ENCODE measurements at regions not wholly inside any gene's neighbourhood (a gene's known extent, or its start where the extent isn't known, plus 50 kb on each side); places are given as distances from the start of the nearest gene placed in this dataset.

DNA sequence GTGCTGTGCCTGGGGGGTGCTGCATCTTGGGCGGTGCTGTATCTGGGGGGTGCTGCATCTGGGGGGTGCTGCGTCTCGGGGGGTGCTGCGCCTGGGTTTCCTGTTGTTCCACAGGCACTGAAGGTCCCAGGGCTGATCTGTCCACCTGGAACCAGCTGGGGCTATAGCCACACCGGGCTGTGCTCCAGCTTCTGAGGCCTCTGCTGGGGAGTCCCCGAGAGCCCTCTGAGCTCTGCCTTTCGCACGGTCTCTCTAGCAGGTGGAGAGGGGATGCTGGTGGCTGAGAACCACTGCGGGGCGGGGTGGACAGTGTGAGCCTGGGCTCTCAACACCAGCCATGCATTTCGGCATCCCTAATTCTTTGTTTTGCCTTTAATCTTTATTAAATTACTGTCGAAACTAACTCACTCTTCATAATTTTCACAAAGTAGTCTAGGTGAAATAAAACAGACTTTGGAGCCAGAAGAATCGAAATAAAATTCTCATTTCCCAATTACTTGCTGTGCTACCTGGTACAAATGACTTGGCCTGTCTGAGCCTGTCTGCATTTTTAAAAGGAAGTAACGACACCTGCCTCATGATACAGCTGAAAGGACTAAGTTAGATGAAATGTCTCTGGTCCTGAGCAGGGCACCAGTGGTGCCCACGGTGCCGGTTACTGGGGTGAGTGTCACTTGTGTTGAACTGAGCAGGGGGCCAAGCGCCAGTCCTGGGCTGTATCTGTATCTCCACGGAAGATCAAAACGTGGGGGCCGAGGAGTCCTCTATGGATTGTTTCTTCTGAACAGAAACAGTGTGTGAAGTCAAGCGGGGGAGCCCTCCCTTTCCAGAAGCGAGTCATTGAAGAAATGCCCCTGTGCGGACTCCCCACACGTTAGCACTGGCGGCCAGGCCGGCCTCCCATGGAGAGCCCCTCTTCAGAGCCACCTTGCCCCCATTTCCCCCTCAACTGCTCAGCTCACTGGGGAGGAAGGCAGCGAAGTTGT, 142.0 kb downstream of the ASB1 start:
- Histone ChIP-seq H3K9ac (no peak overlapping the region), H3K36me3 (no peaks in the 10 kb centered on the region), H3K27ac (no peak overlapping the region), H4K20me1 (no peaks in the 10 kb centered on the region), H3K9me3 (replicated peaks in 1 of 11) (no peaks in the 10 kb centered on the region), H3K4me3 (no peak overlapping the region), H3K27me3 (no peaks in the 10 kb centered on the region), H3K4me1 (peaks cover 16 to 39% (median 33%) of the 10 kb centered on the region in 10 experiments), H3K4me2 (no peak overlapping the region)
- TF ChIP-seq Cebpa-rat (IDR thresholded peaks at IDR 0.05) = no peak

DNA sequence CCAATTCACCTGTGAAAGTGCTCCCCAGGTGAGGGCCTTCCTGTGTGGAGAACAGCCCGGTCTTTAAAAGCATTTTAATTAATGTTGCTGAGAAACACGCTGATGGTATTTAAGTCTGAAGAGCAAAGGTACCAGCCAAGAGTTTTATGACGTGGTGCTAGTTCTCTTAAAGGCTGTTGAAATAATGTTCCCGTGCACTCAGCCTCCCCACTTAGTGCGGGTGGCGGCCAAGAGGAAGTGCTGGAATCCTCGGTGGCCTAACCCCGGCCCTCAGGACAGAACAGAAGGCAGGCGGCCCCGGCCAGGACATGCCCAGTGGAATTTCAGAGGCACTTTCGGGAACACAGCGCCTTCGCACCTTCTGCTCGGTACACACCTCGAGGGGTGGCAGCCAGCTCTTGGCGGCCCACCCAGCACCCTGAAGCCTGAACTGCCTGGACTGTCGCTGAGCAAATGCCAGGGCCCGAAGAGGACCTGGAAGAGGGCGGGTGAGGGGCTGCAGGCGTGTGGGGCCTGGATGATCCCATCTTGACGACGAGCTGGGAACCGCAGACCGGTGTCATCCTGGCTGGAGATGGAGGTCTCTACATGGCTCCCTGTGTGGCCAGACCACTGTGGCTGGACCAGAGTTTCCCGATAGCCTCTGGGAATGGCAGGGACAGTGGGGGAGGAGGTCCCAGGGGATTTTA, 142.9 kb downstream of the ASB1 start:
- H3K36me3 ChIP-seq = no peaks in the 10 kb centered on the region
- peaks cover 16 to 39% (median 33%) of the 10 kb centered on the region in 10 experiments for H3K4me1 ChIP-seq
- peak overlapping the region in 1 of 11 experiments; percentile 63; a peak in 1 of 22 replicates for H3K27ac ChIP-seq
- TF ChIP-seq Cebpa-rat (IDR thresholded peaks at IDR 0.05) = no peak
- H3K9me3 ChIP-seq (replicated peaks in 1 of 11) = no peaks in the 10 kb centered on the region
- no peaks in the 10 kb centered on the region for H4K20me1 ChIP-seq
- H3K27me3 ChIP-seq = no peaks in the 10 kb centered on the region
- H3K4me3 ChIP-seq = no peak overlapping the region
- H3K9ac ChIP-seq = no peak overlapping the region
- H3K4me2 ChIP-seq = peak overlapping the region in 5 of 11 experiments; percentile 73 to 81 (median 76); a peak in 4 of 22 replicates

DNA sequence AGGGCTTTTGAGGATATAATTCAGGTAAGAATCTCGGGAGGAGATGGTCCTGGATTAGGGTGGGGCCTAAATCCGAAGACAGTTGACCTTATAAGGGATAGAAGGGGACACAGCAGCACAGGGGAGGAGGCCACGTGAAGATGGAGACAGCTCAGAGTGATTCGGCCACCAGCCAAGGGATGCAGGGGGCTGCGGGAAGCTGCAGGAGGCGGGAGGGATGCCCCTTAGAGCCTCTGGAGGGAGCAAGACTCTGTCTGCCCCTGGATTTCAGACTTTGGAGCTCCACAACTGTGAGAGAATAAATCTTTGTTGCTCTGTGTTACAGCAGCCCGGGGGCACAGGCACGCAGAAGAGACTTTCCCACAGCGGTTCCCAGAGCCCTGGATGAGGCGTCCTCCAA, 143.7 kb downstream of the ASB1 start:
- Histone ChIP-seq H4K20me1 (no peaks in the 10 kb centered on the region), H3K9ac (no peak overlapping the region), H3K36me3 (no peaks in the 10 kb centered on the region), H3K27ac (peak overlapping the region in 3 of 11 experiments; percentile 57 to 63 (median 58); a peak in 6 of 22 replicates), H3K4me2 (peak overlapping the region in 9 of 11 experiments; percentile 43 to 81 (median 73); a peak in 16 of 22 replicates), H3K27me3 (no peaks in the 10 kb centered on the region), H3K4me3 (no peak overlapping the region), H3K9me3 (replicated peaks in 1 of 11) (no peaks in the 10 kb centered on the region), H3K4me1 (peaks cover 16 to 39% (median 33%) of the 10 kb centered on the region in 10 experiments)
- no peak for TF ChIP-seq Cebpa-rat (IDR thresholded peaks at IDR 0.05)

DNA sequence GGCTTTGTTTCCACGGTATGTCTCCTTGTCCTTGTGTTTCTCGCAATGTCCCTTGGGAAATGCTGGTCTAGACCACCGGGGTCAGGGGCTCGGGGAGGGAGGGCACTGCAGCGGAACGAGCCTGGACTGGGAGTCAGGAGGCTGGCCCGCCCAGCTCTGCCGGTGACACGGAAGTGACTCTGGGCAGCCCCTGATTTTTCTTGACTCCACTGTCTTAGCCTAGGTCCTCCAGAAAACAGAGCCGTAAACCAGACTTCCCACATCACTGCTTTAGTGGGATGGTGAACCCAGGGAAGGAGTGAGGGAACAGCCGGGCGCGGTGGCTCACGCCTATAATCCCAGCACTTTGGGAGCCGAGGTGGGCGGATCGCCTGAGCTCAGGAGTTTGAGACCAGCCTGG, 144.2 kb downstream of the ASB1 start:
- H3K27ac ChIP-seq = peak overlapping the region in 6 of 11 experiments; percentile 19 to 63 (median 47); a peak in 7 of 22 replicates
- H3K9ac ChIP-seq = 0 out of 22 replicates have a peak overlapping the region, but pooled peaks of 1 of the 11 experiments have one; percentile 23
- H4K20me1 ChIP-seq = no peaks in the 10 kb centered on the region
- H3K4me3 ChIP-seq = no peak overlapping the region
- H3K36me3 ChIP-seq = no peaks in the 10 kb centered on the region
- H3K4me1 ChIP-seq = peaks cover 16 to 39% (median 33%) of the 10 kb centered on the region in 10 experiments
- no peaks in the 10 kb centered on the region; a peak in 1 of 22 replicates for H3K9me3 ChIP-seq (replicated peaks in 1 of 11)
- peak overlapping the region; percentile 43 to 81 (median 67); a peak in 20 of 22 replicates for H3K4me2 ChIP-seq
- no peak for TF ChIP-seq Cebpa-rat (IDR thresholded peaks at IDR 0.05)
- H3K27me3 ChIP-seq = no peaks in the 10 kb centered on the region

DNA sequence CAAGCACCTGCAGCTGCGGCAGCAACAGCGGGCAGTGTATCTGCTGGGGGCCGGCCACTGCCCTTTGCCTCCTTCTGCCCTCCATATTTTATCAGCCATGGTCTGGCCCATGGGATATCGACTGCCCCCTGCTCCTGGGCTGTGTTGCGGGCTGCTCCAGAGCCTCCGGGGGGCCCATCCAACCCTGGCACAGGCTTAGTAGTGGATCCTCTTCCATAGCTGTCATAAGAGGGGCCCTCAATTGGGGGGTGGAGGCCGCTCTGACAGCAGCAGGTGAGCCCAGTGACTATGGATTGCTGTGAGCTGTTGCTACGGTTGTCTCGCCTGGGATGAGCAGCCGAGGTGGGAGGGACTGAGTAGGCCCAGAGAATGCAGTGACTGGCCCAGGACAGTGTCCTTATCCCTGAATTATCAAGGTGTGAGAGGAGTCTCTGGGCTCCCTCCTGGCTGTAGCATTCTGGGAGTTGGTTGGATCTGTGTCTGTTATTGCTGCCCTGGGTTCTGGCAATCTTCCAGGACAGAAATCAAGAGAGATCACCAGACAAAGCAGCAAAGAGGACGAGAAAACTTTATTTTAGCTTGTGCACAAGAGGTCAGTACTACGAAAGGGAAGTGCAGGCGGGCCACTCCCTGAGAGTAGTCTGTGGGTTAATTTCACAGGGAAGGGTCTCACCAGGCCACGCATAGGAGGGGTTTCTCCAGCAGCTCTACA, 145.1 kb downstream of the ASB1 start:
- peak overlapping the region in 3 of 11 experiments; percentile 57 to 63 (median 58); a peak in 5 of 22 replicates for H3K27ac ChIP-seq
- H3K4me3 ChIP-seq = no peak overlapping the region
- H3K4me1 ChIP-seq = peaks cover 16 to 39% (median 33%) of the 10 kb centered on the region in 10 experiments
- no peaks in the 10 kb centered on the region for H3K27me3 ChIP-seq
- no peak for TF ChIP-seq Cebpa-rat (IDR thresholded peaks at IDR 0.05)
- peak overlapping the region; percentile 43 to 81 (median 67) for H3K4me2 ChIP-seq
- no peak overlapping the region for H3K9ac ChIP-seq
- peaks cover 0 to 7% (median 6%) of the 10 kb centered on the region in 11 experiments; a peak in 12 of 22 replicates for H3K9me3 ChIP-seq (replicated peaks in 1 of 11)
- H3K36me3 ChIP-seq = no peaks in the 10 kb centered on the region
- no peaks in the 10 kb centered on the region for H4K20me1 ChIP-seq

DNA sequence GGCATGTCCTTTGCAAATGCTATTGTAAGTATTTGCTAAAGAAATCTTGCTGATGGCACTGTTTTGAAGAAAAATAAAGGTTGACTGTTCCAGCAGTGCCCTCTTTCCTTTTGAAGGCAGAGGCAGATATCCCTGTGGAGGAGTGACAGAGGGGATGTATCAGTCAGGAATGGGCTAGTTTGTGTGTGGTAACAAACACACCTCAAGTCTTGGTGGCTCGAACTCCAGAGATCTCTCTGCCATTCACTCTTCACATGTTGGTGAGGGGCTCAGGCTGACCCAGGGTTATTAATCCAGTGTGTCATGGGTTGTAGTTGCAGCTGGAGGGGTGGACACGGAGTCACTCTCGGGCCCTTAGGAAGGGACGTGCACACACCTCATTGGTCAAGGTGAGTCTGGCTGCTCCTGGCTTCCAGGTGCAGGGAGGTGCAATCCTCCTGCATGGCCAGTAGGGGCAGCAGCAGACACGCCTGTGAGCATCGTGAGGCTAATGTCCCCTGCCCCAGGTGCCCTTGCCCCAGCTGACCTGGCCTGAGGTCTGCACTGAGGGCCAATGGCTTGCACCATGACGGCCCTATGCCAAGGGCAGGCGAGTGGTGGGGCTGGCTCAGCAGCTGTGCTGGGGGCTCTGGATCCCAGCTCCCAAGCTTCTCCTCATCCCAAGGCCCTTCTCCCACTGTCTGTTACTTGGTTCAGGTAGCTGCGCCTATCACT, 146.5 kb downstream of the ASB1 start:
- Histone ChIP-seq H3K27me3 (no peaks in the 10 kb centered on the region), H3K9me3 (replicated peaks in 1 of 11) (peaks cover 0 to 15% (median 7%) of the 10 kb centered on the region in 11 experiments; a peak in 12 of 22 replicates), H4K20me1 (no peaks in the 10 kb centered on the region), H3K4me3 (no peak overlapping the region), H3K4me1 (peaks cover 16 to 39% (median 33%) of the 10 kb centered on the region in 10 experiments), H3K27ac (no peak overlapping the region), H3K4me2 (peak overlapping the region in 4 of 11 experiments; percentile 73 to 81 (median 77); a peak in 4 of 22 replicates), H3K36me3 (no peaks in the 10 kb centered on the region), H3K9ac (no peak overlapping the region)
- no peak for TF ChIP-seq Cebpa-rat (IDR thresholded peaks at IDR 0.05)

DNA sequence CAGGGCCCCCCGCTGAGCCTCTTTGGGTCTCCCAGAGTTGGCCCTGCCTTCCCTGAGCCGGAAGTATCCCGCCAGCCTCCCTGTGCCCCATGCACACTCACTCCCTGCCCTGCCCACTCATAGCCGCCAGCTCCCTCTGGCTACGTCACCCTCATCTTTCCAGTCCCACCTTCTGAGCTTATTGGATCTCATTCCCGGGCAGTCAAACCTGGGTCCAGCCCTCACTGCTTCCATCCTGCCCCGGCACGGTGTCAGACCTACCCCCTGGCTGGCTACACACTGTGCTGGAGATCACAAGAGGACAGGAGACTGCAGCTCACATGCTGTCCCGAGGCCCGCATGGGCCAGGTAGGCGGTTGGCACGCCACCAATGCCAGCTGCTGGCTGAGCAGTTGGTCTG, 147.2 kb downstream of the ASB1 start:
- H3K4me3 ChIP-seq = no peak overlapping the region
- H3K9ac ChIP-seq = no peak overlapping the region
- no peak for TF ChIP-seq Cebpa-rat (IDR thresholded peaks at IDR 0.05)
- H3K9me3 ChIP-seq (replicated peaks in 1 of 11) = peaks cover 0 to 15% (median 7%) of the 10 kb centered on the region in 11 experiments; a peak in 12 of 22 replicates
- H4K20me1 ChIP-seq = no peaks in the 10 kb centered on the region
- peaks cover 16 to 39% (median 33%) of the 10 kb centered on the region in 10 experiments for H3K4me1 ChIP-seq
- H3K4me2 ChIP-seq = no peak overlapping the region
- H3K27me3 ChIP-seq = no peaks in the 10 kb centered on the region
- H3K36me3 ChIP-seq = no peaks in the 10 kb centered on the region
- H3K27ac ChIP-seq = no peak overlapping the region

Data from BLaER1 treated with 17β-estradiol and CSF1 and Interleukin-3, amounts not matched to agents 10 nM and 100 nM (cell line).